Nephron (organoid): ENCODE measurements at regions not wholly inside any gene's neighbourhood (a gene's known extent, or its start where the extent isn't known, plus 50 kb on each side); places are given as distances from the start of the nearest gene placed in this dataset.
"Not testable (repeated sequence)": the region's sequence is repeated elsewhere in the genome, so short reads cannot be mapped to it uniquely, and the experiment has no call there.

Source experiments
- H3K27ac Mint-ChIP-seq, 3 experiments: 2 replicates each; pipeline ENCODE4 v1.8.0; 2020; ENCODE audit warnings: mixed read lengths in 3 of 3, mild to moderate bottlenecking in 2 of 3, moderate library complexity in 1 of 3
- H3K27me3 Mint-ChIP-seq: 2 replicates; pipeline ENCODE4 v1.8.0; 2021; ENCODE audit warnings: low read depth, mild to moderate bottlenecking, moderate library complexity, mixed read lengths
- H3K36me3 Mint-ChIP-seq: 2 replicates; pipeline ENCODE4 v1.8.0; 2020; ENCODE audit warnings: low read depth, mixed read lengths
- H3K4me1 Mint-ChIP-seq: 2 replicates; pipeline ENCODE4 v1.8.0; 2020; ENCODE audit warnings: mixed read lengths
- H3K4me3 Mint-ChIP-seq, 3 experiments: 2 replicates each; pipeline ENCODE4 v1.8.0; 2020; ENCODE audit warnings: mild to moderate bottlenecking in 3 of 3, mixed read lengths in 3 of 3, moderate library complexity in 2 of 3
- H3K9me3 Mint-ChIP-seq: 2 replicates; pipeline ENCODE4 v1.8.0; 2020; ENCODE audit warnings: mixed read lengths
- TF ChIP-seq, protein P1 (sequence below), 3 experiments: fragments of 200-600 bp; sonication (generic); IDR thresholded peaks; one replicate each; pipeline ENCODE4 v1.5.0; 2021; ENCODE audit warnings: antibody characterized with exemption in 3 of 3; ENCODE audit not compliant: unreplicated experiment in 3 of 3

DNA sequence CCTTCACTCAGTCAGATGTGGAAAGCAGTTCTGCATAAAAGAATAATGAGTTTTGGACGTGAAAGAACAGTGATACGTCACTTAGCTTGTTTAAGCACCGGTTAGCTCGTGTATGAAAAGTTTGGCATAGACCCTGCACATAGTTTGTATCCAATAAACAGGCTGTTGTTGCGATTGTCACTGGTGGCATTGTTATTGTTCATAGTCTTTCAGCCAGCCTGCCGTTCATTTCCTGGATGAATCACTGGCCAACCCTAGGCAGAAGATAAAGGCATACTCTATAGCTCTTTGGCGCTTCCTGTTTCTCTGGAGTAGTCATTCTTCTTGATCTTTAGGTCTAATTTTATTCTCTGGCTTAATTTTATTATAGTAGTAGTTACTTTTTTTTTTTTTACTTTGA is 57.8 kb upstream of the ANKRD30A start:
- no peaks in the 10 kb centered on the region for H3K4me1 Mint-ChIP-seq
- no peaks in the 10 kb centered on the region for H3K27me3 Mint-ChIP-seq
- no peak overlapping the region for H3K4me3 Mint-ChIP-seq
- H3K36me3 Mint-ChIP-seq, result no peaks in the 10 kb centered on the region
- no peak overlapping the region for H3K27ac Mint-ChIP-seq
- peaks cover 44% of the 10 kb centered on the region for H3K9me3 Mint-ChIP-seq
- TF ChIP-seq, protein P1, sequence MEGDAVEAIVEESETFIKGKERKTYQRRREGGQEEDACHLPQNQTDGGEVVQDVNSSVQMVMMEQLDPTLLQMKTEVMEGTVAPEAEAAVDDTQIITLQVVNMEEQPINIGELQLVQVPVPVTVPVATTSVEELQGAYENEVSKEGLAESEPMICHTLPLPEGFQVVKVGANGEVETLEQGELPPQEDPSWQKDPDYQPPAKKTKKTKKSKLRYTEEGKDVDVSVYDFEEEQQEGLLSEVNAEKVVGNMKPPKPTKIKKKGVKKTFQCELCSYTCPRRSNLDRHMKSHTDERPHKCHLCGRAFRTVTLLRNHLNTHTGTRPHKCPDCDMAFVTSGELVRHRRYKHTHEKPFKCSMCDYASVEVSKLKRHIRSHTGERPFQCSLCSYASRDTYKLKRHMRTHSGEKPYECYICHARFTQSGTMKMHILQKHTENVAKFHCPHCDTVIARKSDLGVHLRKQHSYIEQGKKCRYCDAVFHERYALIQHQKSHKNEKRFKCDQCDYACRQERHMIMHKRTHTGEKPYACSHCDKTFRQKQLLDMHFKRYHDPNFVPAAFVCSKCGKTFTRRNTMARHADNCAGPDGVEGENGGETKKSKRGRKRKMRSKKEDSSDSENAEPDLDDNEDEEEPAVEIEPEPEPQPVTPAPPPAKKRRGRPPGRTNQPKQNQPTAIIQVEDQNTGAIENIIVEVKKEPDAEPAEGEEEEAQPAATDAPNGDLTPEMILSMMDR (IDR thresholded peaks at IDR 0.05; ENCODE audit: unreplicated experiment in 3 of 3), result no peak

DNA sequence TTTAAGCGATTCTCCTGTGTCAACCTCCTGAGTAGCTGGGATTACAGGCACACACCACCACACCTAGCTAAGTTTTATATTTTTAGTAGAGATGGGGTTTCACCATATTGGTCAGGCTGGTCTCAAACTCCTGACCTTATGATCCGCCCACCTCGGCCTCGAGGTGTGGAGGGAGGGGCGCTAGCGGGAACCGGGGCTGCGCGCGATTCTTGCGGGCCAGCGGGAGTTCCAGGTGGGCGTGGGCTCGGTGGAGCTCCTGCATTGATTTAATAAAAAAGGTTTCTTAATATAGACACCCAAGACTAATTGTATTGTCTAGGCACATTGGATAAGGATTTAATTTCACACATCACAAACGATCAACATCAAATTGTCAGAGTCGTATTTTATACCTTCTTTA is 63.1 kb upstream of the ANKRD30A start:
- not testable (repeated sequence) for H3K27ac Mint-ChIP-seq, H3K4me1 Mint-ChIP-seq, H3K4me3 Mint-ChIP-seq, H3K36me3 Mint-ChIP-seq, H3K27me3 Mint-ChIP-seq
- peaks cover 40% of the 10 kb centered on the region for H3K9me3 Mint-ChIP-seq

DNA sequence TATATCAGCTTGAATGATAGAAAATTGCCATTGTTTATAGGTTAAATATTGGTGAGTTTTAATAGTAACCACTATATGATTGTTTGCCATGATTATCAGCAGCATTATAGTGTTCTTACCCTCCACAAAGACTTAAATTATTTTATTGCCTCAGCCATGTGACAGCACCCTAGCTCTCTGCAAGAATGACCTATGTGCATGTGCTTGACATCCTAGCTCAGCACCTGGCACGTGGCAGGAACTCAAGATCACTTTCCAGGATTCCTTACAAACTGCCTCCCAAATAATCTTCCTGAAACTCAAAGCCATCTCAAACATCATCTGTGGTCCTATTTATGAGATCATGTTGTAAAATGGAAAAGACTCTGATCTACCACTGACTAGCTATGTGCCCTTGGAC is 68.1 kb upstream of the ANKRD30A start:
- no peak overlapping the region for H3K4me3 Mint-ChIP-seq
- no peaks in the 10 kb centered on the region for H3K36me3 Mint-ChIP-seq
- H3K27me3 Mint-ChIP-seq, result no peaks in the 10 kb centered on the region
- H3K27ac Mint-ChIP-seq, result no peak overlapping the region
- H3K4me1 Mint-ChIP-seq, result no peaks in the 10 kb centered on the region
- H3K9me3 Mint-ChIP-seq, result peaks cover 39% of the 10 kb centered on the region
- TF ChIP-seq, protein P1 (IDR thresholded peaks at IDR 0.05; ENCODE audit: unreplicated experiment in 3 of 3), result no peak

DNA sequence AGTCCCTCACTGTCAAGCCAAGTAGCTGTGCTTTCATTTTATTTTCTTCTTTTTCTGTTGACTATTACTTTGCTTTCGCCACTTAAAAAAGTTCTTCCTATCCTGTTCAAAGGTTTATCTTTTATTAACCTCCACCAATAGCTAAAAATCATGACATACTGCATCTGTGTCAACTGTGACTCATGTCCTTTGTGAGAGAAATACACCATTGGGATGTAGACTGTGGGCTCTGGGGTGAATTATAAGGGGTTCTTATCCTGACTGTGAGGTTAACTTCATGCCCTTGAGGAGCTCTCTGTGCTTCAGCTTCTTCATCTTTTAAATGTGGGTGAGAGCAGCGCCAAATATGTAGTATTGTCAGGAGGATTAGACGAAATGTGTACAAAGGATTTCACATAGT is 71.9 kb upstream of the ANKRD30A start:
- Mint-ChIP-seq H3K36me3 (no peaks in the 10 kb centered on the region), H3K4me1 (no peaks in the 10 kb centered on the region), H3K4me3 (no peak overlapping the region), H3K27ac (no peak overlapping the region), H3K9me3 (peaks cover 50% of the 10 kb centered on the region), H3K27me3 (no peaks in the 10 kb centered on the region)
- TF ChIP-seq, protein P1 (IDR thresholded peaks at IDR 0.05; ENCODE audit: unreplicated experiment in 3 of 3), result no peak

DNA sequence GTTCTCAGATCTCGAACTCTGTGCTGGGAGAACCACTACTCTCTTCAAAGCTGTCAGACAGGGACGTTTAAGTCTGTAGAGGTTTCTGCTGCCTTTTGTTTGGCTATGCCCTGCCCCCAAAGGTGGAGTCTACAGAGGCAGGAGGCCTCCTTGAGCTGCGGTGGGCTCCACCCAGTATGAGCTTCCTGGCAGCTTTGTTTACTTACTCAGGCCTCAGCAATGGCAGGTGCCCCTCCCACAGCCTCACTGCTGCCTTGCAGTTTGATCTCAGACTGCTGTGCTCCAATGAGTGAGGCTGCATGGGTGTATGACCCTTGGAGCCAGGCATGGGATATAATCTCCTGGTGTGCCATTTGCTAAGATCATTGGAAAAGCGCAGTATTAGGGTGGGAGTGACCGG is 75.4 kb upstream of the ANKRD30A start:
- H3K4me1 Mint-ChIP-seq, H3K27ac Mint-ChIP-seq, H3K4me3 Mint-ChIP-seq, H3K36me3 Mint-ChIP-seq, H3K27me3 Mint-ChIP-seq: not testable (repeated sequence)
- H3K9me3 Mint-ChIP-seq, result peaks cover 57% of the 10 kb centered on the region

DNA sequence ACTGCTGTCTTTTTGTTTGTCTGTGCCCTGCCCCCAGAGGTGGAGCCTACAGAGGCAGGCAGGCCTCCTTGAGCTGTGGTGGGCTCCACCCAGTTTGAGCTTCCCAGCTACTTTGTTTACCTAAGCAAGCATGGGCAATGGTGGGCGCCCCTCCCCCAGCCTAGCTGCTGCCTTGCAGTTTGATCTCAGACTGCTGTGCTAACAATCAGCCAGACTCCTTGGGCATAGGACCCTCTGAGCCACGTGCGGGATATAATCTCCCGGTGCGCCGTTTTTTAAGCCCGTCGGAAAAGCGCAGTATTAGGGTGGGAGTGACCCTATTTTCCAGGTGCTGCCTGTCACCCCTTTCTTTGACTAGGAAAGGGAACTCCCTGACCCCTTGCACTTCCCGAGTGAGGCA is 81.1 kb upstream of the ANKRD30A start:
- not testable (repeated sequence) for H3K36me3 Mint-ChIP-seq, H3K4me1 Mint-ChIP-seq, H3K4me3 Mint-ChIP-seq, H3K27ac Mint-ChIP-seq, H3K27me3 Mint-ChIP-seq
- H3K9me3 Mint-ChIP-seq, result peaks cover 54% of the 10 kb centered on the region

DNA sequence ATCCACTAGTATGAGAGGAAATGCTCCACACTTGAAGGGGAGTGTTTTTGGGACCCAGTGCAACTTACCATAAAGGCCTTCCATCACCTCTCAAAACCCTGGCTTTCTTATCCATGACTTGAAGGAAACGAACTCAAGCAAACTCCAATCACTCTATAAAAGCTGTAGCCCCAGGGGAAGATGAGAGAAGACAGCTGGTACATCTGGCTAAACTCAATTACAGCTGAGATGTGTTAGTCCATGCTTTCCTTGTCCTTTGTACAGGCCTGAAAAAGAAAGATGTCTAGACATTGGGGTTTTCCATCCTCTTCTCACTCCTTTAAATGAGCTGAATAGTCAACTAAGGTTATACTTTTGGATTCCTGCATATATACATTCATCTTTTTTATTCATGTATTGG is 89.5 kb upstream of the ANKRD30A start:
- Mint-ChIP-seq H3K27ac (no peak overlapping the region), H3K4me1 (no peaks in the 10 kb centered on the region), H3K9me3 (peaks cover 24% of the 10 kb centered on the region), H3K4me3 (no peak overlapping the region), H3K36me3 (no peaks in the 10 kb centered on the region), H3K27me3 (no peaks in the 10 kb centered on the region)
- TF ChIP-seq, protein P1 (IDR thresholded peaks at IDR 0.05; ENCODE audit: unreplicated experiment in 3 of 3), result no peak

DNA sequence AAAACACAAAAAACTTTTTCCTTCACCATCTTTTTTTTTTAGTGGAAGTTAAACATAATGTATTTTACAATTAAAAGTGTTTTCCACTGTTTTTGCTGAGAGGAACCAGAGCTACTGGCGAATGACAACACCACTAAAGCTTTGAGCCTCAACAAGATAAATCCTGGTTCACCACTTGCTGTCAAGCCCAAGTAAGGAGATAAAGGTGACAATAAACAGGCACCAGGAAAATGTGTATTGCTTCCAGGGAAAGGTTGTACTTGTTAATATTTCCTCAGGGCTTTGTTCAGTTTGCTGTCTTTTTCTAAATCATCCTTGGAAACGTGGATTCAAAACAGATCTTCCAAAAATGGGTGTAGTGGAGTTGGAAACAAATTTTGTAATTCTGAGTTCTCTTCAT is 109.9 kb upstream of the ANKRD30A start:
- Mint-ChIP-seq H3K27me3 (no peaks in the 10 kb centered on the region), H3K27ac (no peak overlapping the region), H3K36me3 (no peaks in the 10 kb centered on the region), H3K4me3 (no peak overlapping the region), H3K4me1 (no peaks in the 10 kb centered on the region), H3K9me3 (peaks cover 43% of the 10 kb centered on the region)
- TF ChIP-seq, protein P1 (IDR thresholded peaks at IDR 0.05; ENCODE audit: unreplicated experiment in 3 of 3), result no peak
